ENCODE measurements at regions not wholly inside any gene's neighbourhood (a gene's known extent, or its start where the extent isn't known, plus 50 kb on each side); places are given as distances from the start of the nearest gene placed in this dataset.

GRCh38 chr4:12458621-12459020 lies 1025.5 kb downstream of the RAB28 start:
- Mint-ChIP-seq H3K27ac (no peak overlapping the region), H3K9me3 (peaks cover 41% of the 10 kb centered on the region), H3K27me3 (ENCODE audit: insufficient read depth) (no peaks in the 10 kb centered on the region), H3K4me3 (no peak overlapping the region), H3K36me3 (ENCODE audit: low read depth) (peaks cover 4% of the 10 kb centered on the region), H3K4me1 (no peaks in the 10 kb centered on the region)
- Histone ChIP-seq H3K27me3 (ENCODE audit: control insufficient read depth, insufficient read depth, low read length, poor library complexity, severe bottlenecking) (no peaks in the 10 kb centered on the region), H3K9ac (ENCODE audit: extremely low read depth, low read length, poor library complexity, severe bottlenecking) (no peak overlapping the region), H3K4me3 (ENCODE audit: low read length) (no peak overlapping the region), H3K9me3 (ENCODE audit: control insufficient read depth, low read length) (peaks cover 22% of the 10 kb centered on the region), H3K36me3 (ENCODE audit: control insufficient read depth, insufficient read depth, low read length) (no peaks in the 10 kb centered on the region), H3K27ac (ENCODE audit: low read depth, low read length) (no peak overlapping the region), H3K4me1 (ENCODE audit: control insufficient read depth, insufficient read depth, low read length) (no peaks in the 10 kb centered on the region)
- TF ChIP-seq CTCF (conservative IDR thresholded peaks at IDR 0.05): no peak
- 62 to 96% methylated on average over 2 of the region's 2 CpGs for WGBS, 2 experiments (ENCODE audit: insufficient coverage in 1 of 2, insufficient read length in 1 of 2)
- DNase-seq: no peak

GRCh38 chr4:12452291-12452690 lies 1023.6 kb upstream of the HS3ST1 start:
- no peak overlapping the region for H3K4me3 Mint-ChIP-seq
- peaks cover 21% of the 10 kb centered on the region for H3K9me3 Mint-ChIP-seq
- 90 to 100% methylated on average over 3 of the region's 3 CpGs for WGBS, 2 experiments (ENCODE audit: insufficient coverage in 1 of 2, insufficient read length in 1 of 2)

GRCh38 chr4:12447451-12447850 lies 1018.8 kb upstream of the HS3ST1 start:
- Mint-ChIP-seq H3K4me1 (peaks cover 3% of the 10 kb centered on the region), H3K27ac (no peak overlapping the region), H3K4me3 (no peak overlapping the region), H3K27me3 (ENCODE audit: insufficient read depth) (no peaks in the 10 kb centered on the region), H3K9me3 (peaks cover 27% of the 10 kb centered on the region), H3K36me3 (ENCODE audit: low read depth) (peaks cover 1% of the 10 kb centered on the region)
- Histone ChIP-seq H3K27ac (ENCODE audit: low read depth, low read length) (no peak overlapping the region), H3K36me3 (ENCODE audit: control insufficient read depth, insufficient read depth, low read length) (no peaks in the 10 kb centered on the region), H3K27me3 (ENCODE audit: control insufficient read depth, insufficient read depth, low read length, poor library complexity, severe bottlenecking) (no peaks in the 10 kb centered on the region), H3K9me3 (ENCODE audit: control insufficient read depth, low read length) (peaks cover 14% of the 10 kb centered on the region), H3K4me1 (ENCODE audit: control insufficient read depth, insufficient read depth, low read length) (no peaks in the 10 kb centered on the region), H3K9ac (ENCODE audit: extremely low read depth, low read length, poor library complexity, severe bottlenecking) (no peak overlapping the region), H3K4me3 (ENCODE audit: low read length) (no peak overlapping the region)
- WGBS, 2 experiments (ENCODE audit: insufficient coverage in 1 of 2, insufficient read length in 1 of 2): 94% methylated on average over 3 of the region's 3 CpGs
- DNase-seq: no peak
- no peak for TF ChIP-seq CTCF (conservative IDR thresholded peaks at IDR 0.05)

More at GRCh38 chr4:12452291-12452690, 1023.6 kb upstream of the HS3ST1 start:
- Mint-ChIP-seq H3K27me3 (ENCODE audit: insufficient read depth) (no peaks in the 10 kb centered on the region), H3K4me1 (peaks cover under 1% of the 10 kb centered on the region), H3K27ac (no peak overlapping the region), H3K36me3 (ENCODE audit: low read depth) (peaks cover 1% of the 10 kb centered on the region)
- no peak overlapping the region for H3K4me3 ChIP-seq (ENCODE audit: low read length)
- DNase-seq: no peak
- no peaks in the 10 kb centered on the region for H3K27me3 ChIP-seq (ENCODE audit: control insufficient read depth, insufficient read depth, low read length, poor library complexity, severe bottlenecking)
- H3K9me3 ChIP-seq (ENCODE audit: control insufficient read depth, low read length): peaks cover 14% of the 10 kb centered on the region
- no peaks in the 10 kb centered on the region for H3K36me3 ChIP-seq (ENCODE audit: control insufficient read depth, insufficient read depth, low read length)
- H3K9ac ChIP-seq (ENCODE audit: extremely low read depth, low read length, poor library complexity, severe bottlenecking): no peak overlapping the region
- TF ChIP-seq CTCF (conservative IDR thresholded peaks at IDR 0.05): no peak
- no peak overlapping the region for H3K27ac ChIP-seq (ENCODE audit: low read depth, low read length)
- H3K4me1 ChIP-seq (ENCODE audit: control insufficient read depth, insufficient read depth, low read length): no peaks in the 10 kb centered on the region
